ENCODE measurements at regions not wholly inside any gene's neighbourhood (a gene's known extent, or its start where the extent isn't known, plus 50 kb on each side); places are given as distances from the start of the nearest gene placed in this dataset.

- CTCF ChIA-PET = interaction anchor here (0.9 kb wide), 1 partner anchor 47 kb away, joined by 3 read pairs; no protein-coding TSS in a partner anchor
- Histone ChIP-seq H3K4me2 (ENCODE audit: low read length) (no peak overlapping the region), H3K9me2 (ENCODE audit: insufficient read depth) (no peaks in the 10 kb centered on the region), H3K27ac (ENCODE audit: low read depth, low read length) (no peak overlapping the region), H3K27me3 (ENCODE audit: insufficient read depth, low read length) (no peaks in the 10 kb centered on the region), H3K9ac (ENCODE audit: low read length) (no peak overlapping the region), H3K9me3 (ENCODE audit: control insufficient read depth in 1 of 2, insufficient read depth in 1 of 2, low read depth in 1 of 2, low read length in 2 of 2) (no peaks in the 10 kb centered on the region), H3K79me2 (ENCODE audit: insufficient read depth, low read length) (no peaks in the 10 kb centered on the region), H2AFZ (ENCODE audit: low read depth, low read length, poor library complexity, severe bottlenecking) (no peak overlapping the region), H4K20me1 (ENCODE audit: insufficient read depth) (no peaks in the 10 kb centered on the region), H3K36me3 (ENCODE audit: control insufficient read depth in 1 of 2, insufficient read depth in 2 of 2, low read length in 2 of 2) (no peaks in the 10 kb centered on the region), H3K4me3 (replicated peaks in 1 of 2; ENCODE audit: low read depth in 1 of 2, low read length in 2 of 2) (no peak overlapping the region), H3K4me1 (ENCODE audit: control insufficient read depth in 1 of 2, insufficient read depth in 2 of 2, low read length in 2 of 2) (no peaks in the 10 kb centered on the region)
- RAD21 ChIA-PET (ENCODE audit: low non-redundant PET in 1 of 2, low total read pairs in 2 of 2, uncharacterized antibody in 2 of 2, unreplicated experiment in 2 of 2) = no interaction called here
- TF ChIP-seq EGR1 (IDR thresholded peaks at IDR 0.05; ENCODE audit: low read depth) = no peak
- no peak for TF ChIP-seq EZH2phosphoT487 (IDR thresholded peaks at IDR 0.05; ENCODE audit: borderline replicate concordance)
- TF ChIP-seq MAX (IDR thresholded peaks at IDR 0.05) = no peak
- no peak for TF ChIP-seq YY1 (IDR thresholded peaks at IDR 0.05; ENCODE audit: extremely low read depth, insufficient replicate concordance, low read depth, low read length)
- no peak for TF ChIP-seq ZNF274 (IDR thresholded peaks at IDR 0.05; ENCODE audit: low read depth, low read length)
- no peak for TF ChIP-seq REST (IDR thresholded peaks at IDR 0.05; ENCODE audit: low read depth)
- TF ChIP-seq TCF7L2 (IDR thresholded peaks at IDR 0.05; ENCODE audit: borderline replicate concordance, extremely low read depth, insufficient read depth, insufficient read length) = no peak
- ATAC-seq (no peak; the same call in 1 of the 2 replicates), DNase-seq (ENCODE audit: low read depth, low spot score) (no peak)
- intact Hi-C loops (cut with micrococcal nuclease) = no loop called here
- BruUV-seq (replicated peaks) = no TSS peak
- POLR2A ChIA-PET = no interaction called here
Observed at GRCh38 chr7:142349670-142350405, 92.0 kb upstream of the PRSS58 start.

Data from HCT116 (cell line).